OCI-LY7 (cell line): ENCODE measurements at regions not wholly inside any gene's neighbourhood (a gene's known extent, or its start where the extent isn't known, plus 50 kb on each side); places are given as distances from the start of the nearest gene placed in this dataset.

Experiments used
- BruUV-seq: library from RNA; stranded (reverse); fragments of 400-500 nt; replicated peaks from 2 replicates; lab custom pipeline; 2021; lab: Mats Ljungman, UMichigan
- CTCF ChIA-PET: fragments of 300-600 bp; sonication (Branson Sonifier 250); formaldehyde crosslinking; loops from one replicate; lab custom pipeline; 2022; ENCODE audit warnings: antibody characterized with exemption; ENCODE audit not compliant: unreplicated experiment; lab: Charles Lee
- POLR2A ChIA-PET: fragments of 300-600 bp; sonication (Branson Sonifier 250); formaldehyde crosslinking; loops from one replicate; lab custom pipeline; 2022; ENCODE audit warnings: antibody characterized with exemption; lab: Charles Lee
- DNase-seq: peaks from one replicate; pipeline ENCODE4 v3.0.0-alpha.2; 2015; ENCODE audit warnings: low spot score
- H2AFZ ChIP-seq: fragments of 200-600 bp; sonication (generic), shearing (Covaris generic); 2 replicates; pipeline ENCODE4 v1.6.1; 2014; ENCODE audit warnings: mild to moderate bottlenecking, antibody characterized with exemption, low read length, moderate library complexity
- H3K27ac ChIP-seq: fragments of 200-600 bp; sonication (generic); 2 replicates; pipeline ENCODE4 v1.5.1; 2014; ENCODE audit warnings: mixed run types, low read depth, mild to moderate bottlenecking, moderate library complexity, low read length, inconsistent platforms; ENCODE audit not compliant: poor library complexity, severe bottlenecking
- H3K36me3 ChIP-seq: fragments of 200-600 bp; sonication (generic); 2 replicates; pipeline ENCODE4 v1.6.1; 2014; ENCODE audit warnings: mild to moderate bottlenecking, antibody characterized with exemption, low read length, moderate library complexity, mixed read lengths; ENCODE audit not compliant: insufficient read depth
- H3K4me1 ChIP-seq: fragments of 200-600 bp; sonication (generic); 2 replicates; pipeline ENCODE4 v1.5.1; 2014; ENCODE audit warnings: mild to moderate bottlenecking, low read length; ENCODE audit not compliant: insufficient read depth, poor library complexity, severe bottlenecking
- H3K4me2 ChIP-seq: fragments of 200-600 bp; sonication (generic); 2 replicates; pipeline ENCODE4 v1.6.1; 2014; ENCODE audit warnings: mild to moderate bottlenecking, low read length
- H3K4me3 ChIP-seq: fragments of 200-600 bp; sonication (generic); 2 replicates; pipeline ENCODE4 v1.5.1; 2014; ENCODE audit warnings: mild to moderate bottlenecking, low read depth, low read length; ENCODE audit not compliant: poor library complexity, severe bottlenecking
- H3K79me2 ChIP-seq: fragments of 200-600 bp; sonication (generic); 2 replicates; pipeline ENCODE4 v1.6.1; 2016; ENCODE audit warnings: low read depth, mild to moderate bottlenecking, low read length, moderate library complexity, mixed read lengths; ENCODE audit not compliant: insufficient read depth
- H3K9me2 ChIP-seq: fragments of 200-600 bp; sonication (generic); 2 replicates; pipeline ENCODE4 v1.6.1; 2016; ENCODE audit warnings: mild to moderate bottlenecking, low read length, mixed read lengths; ENCODE audit not compliant: insufficient read depth
- H3K9me3 ChIP-seq: fragments of 200-600 bp; sonication (generic); 2 replicates; pipeline ENCODE4 v1.6.1; 2014; ENCODE audit warnings: mild to moderate bottlenecking, mixed run types, low read length, mixed read lengths
- H4K20me1 ChIP-seq: fragments of 200-600 bp; sonication (generic); 2 replicates; pipeline ENCODE4 v1.6.1; 2014; ENCODE audit warnings: mild to moderate bottlenecking, antibody characterized with exemption, low read length, moderate library complexity, mixed read lengths; ENCODE audit not compliant: insufficient read depth
- EZH2phosphoT487 ChIP-seq: fragments of 200-600 bp; sonication (generic); IDR thresholded peaks from 2 replicates; pipeline ENCODE4 v1.6.1; 2018; ENCODE audit warnings: low read depth, borderline replicate concordance, mild to moderate bottlenecking, mixed run types, antibody characterized with exemption, low read length, moderate library complexity, mixed read lengths
- intact Hi-C: fragments of 100-400 bp; cut with micrococcal nuclease; formaldehyde crosslinking; loops from one replicate; pipeline ENCODE4 v1.10.0; 2022; ENCODE audit not compliant: unreplicated experiment
- TF ChIP-seq, protein P1 (sequence below): fragments of 200-600 bp; sonication (generic); conservative IDR thresholded peaks from 2 replicates; pipeline ENCODE4 v1.5.1; 2014; ENCODE audit warnings: mild to moderate bottlenecking, antibody characterized with exemption, low read length, moderate library complexity, mixed read lengths

DNA sequence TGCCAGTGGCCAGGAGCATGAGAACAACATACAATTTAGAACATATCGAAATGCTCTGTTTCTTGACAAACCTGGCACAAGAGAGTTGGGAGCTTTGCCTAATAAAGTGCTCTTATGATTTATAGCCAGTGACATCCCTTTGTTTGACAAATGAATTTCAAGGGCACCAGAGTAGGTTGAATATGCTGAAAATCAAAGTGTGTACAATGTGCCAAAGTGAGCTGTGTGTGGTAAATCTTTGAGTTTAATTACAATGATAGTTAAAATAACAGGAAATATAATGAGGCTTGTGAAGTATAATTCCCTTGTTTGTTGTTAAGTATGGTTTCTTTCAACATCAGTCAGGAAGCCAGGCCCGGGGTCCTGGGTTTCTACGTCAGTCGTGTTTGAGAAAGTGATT is 211.9 kb downstream of the EBLN2 start:
- H3K36me3 ChIP-seq, result no peaks in the 10 kb centered on the region
- POLR2A ChIA-PET, result interaction anchor here (0.8 kb wide), 1 partner anchor 12 kb away, joined by 4 read pairs; no protein-coding TSS in a partner anchor
- H3K79me2 ChIP-seq, result no peaks in the 10 kb centered on the region
- intact Hi-C loops, result no loop called here
- TF ChIP-seq, protein P1, sequence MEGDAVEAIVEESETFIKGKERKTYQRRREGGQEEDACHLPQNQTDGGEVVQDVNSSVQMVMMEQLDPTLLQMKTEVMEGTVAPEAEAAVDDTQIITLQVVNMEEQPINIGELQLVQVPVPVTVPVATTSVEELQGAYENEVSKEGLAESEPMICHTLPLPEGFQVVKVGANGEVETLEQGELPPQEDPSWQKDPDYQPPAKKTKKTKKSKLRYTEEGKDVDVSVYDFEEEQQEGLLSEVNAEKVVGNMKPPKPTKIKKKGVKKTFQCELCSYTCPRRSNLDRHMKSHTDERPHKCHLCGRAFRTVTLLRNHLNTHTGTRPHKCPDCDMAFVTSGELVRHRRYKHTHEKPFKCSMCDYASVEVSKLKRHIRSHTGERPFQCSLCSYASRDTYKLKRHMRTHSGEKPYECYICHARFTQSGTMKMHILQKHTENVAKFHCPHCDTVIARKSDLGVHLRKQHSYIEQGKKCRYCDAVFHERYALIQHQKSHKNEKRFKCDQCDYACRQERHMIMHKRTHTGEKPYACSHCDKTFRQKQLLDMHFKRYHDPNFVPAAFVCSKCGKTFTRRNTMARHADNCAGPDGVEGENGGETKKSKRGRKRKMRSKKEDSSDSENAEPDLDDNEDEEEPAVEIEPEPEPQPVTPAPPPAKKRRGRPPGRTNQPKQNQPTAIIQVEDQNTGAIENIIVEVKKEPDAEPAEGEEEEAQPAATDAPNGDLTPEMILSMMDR, result no peak
- TF ChIP-seq EZH2phosphoT487, result no peak
- no peaks in the 10 kb centered on the region for H4K20me1 ChIP-seq
- DNase-seq, result no peak
- H3K9me3 ChIP-seq, result no peaks in the 10 kb centered on the region
- BruUV-seq, result no TSS peak
- CTCF ChIA-PET, result no interaction called here
- H3K27ac ChIP-seq, result no peak overlapping the region
- no peak overlapping the region for H3K4me2 ChIP-seq
- H3K9me2 ChIP-seq, result no peaks in the 10 kb centered on the region
- H3K4me1 ChIP-seq, result no peaks in the 10 kb centered on the region
- no peak overlapping the region for H2AFZ ChIP-seq
- H3K4me3 ChIP-seq, result no peak overlapping the region

- Histone ChIP-seq H4K20me1 (no peaks in the 10 kb centered on the region), H3K36me3 (no peaks in the 10 kb centered on the region), H3K4me1 (no peaks in the 10 kb centered on the region), H2AFZ (no peak overlapping the region), H3K4me3 (no peak overlapping the region), H3K27ac (no peak overlapping the region), H3K4me2 (no peak overlapping the region), H3K9me2 (no peaks in the 10 kb centered on the region), H3K79me2 (no peaks in the 10 kb centered on the region), H3K9me3 (no peaks in the 10 kb centered on the region)
- no peak for TF ChIP-seq EZH2phosphoT487
- TF ChIP-seq, protein P1, result no peak
- intact Hi-C loops, result no loop called here
- no peak for DNase-seq
- ChIA-PET POLR2A (no interaction called here), CTCF (no interaction called here)
- no TSS peak for BruUV-seq
Observed at GRCh38 chr3:73280746-73281145, 219.3 kb downstream of the EBLN2 start.

DNA sequence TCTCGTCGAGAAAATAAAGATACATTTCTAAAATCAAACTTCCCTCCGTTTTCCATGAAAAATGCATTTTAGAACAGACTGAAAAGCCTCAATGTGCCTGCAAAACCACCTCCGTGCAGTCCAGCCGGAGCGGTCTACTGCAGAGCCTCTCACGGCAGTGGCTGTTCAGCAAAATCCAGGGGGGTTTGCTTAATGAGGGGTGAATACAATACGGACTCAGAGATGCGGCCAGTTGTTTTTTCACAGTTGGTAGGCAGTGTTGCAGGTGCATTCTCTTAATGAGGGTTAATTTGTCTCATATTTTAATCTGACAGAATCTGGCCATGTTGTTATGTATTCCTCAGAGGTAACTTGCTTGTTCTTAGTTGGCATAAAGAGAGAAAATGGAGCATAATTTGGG is 223.0 kb downstream of the EBLN2 start:
- Histone ChIP-seq H3K4me3 (no peak overlapping the region), H3K79me2 (no peaks in the 10 kb centered on the region), H2AFZ (no peak overlapping the region), H4K20me1 (no peaks in the 10 kb centered on the region), H3K27ac (no peak overlapping the region), H3K4me1 (no peaks in the 10 kb centered on the region), H3K9me3 (no peaks in the 10 kb centered on the region), H3K4me2 (no peak overlapping the region), H3K36me3 (no peaks in the 10 kb centered on the region), H3K9me2 (no peaks in the 10 kb centered on the region)
- no peak for TF ChIP-seq EZH2phosphoT487
- TF ChIP-seq, protein P1, result no peak
- ChIA-PET POLR2A (no interaction called here), CTCF (no interaction called here)
- intact Hi-C loops, result no loop called here
- no peak for DNase-seq
- BruUV-seq, result no TSS peak
